CD4-positive, alpha-beta memory T cell (primary cell): ENCODE measurements at regions not wholly inside any gene's neighbourhood (a gene's known extent, or its start where the extent isn't known, plus 50 kb on each side); places are given as distances from the start of the nearest gene placed in this dataset.

Source experiments
- CTCF ChIA-PET: fragments of 350-600 bp; sonication (Branson Sonifier 250); formaldehyde crosslinking; loops from one replicate; lab custom pipeline; 2021; ENCODE audit warnings: inconsistent platforms; ENCODE audit not compliant: partially characterized antibody; lab: Charles Lee
- POLR2A ChIA-PET: fragments of 350-600 bp; sonication (Branson Sonifier 250); formaldehyde crosslinking; loops from one replicate; lab custom pipeline; 2021; ENCODE audit not compliant: partially characterized antibody; lab: Charles Lee
- DNase-seq, 5 donors: peaks; one replicate each; pipeline versions ENCODE4 v3.0.0 to v3.0.0-alpha.2; 2020 to 2022; ENCODE audit warnings: mixed read lengths in 1 of 5
- H3K27ac ChIP-seq: one replicate; pipeline ENCODE4 v1.7.0; 2013; ENCODE audit warnings: low read depth, low read length
- H3K27me3 ChIP-seq: 2 replicates; pipeline ENCODE4 v1.7.0; 2013; ENCODE audit warnings: mild to moderate bottlenecking, low read length, moderate library complexity; ENCODE audit not compliant: insufficient read depth
- H3K36me3 ChIP-seq: 2 replicates; pipeline ENCODE4 v1.7.0; 2013; ENCODE audit warnings: mild to moderate bottlenecking, low read length, moderate library complexity; ENCODE audit not compliant: insufficient read depth
- H3K4me1 ChIP-seq: 2 replicates; pipeline ENCODE4 v1.7.0; 2013; ENCODE audit warnings: mild to moderate bottlenecking, low read length, moderate library complexity; ENCODE audit not compliant: insufficient read depth
- H3K4me3 ChIP-seq, 2 donors: one replicate each; pipeline ENCODE4 v1.7.0; 2013; ENCODE audit warnings: low read length in 2 of 2, mild to moderate bottlenecking in 1 of 2
- H3K9me3 ChIP-seq, 2 donors: one replicate each; pipeline ENCODE4 v1.7.0; 2013; ENCODE audit warnings: low read length in 2 of 2, control low read depth in 1 of 2; ENCODE audit not compliant: control insufficient read depth in 1 of 2
- H3K27ac Mint-ChIP-seq, 7 donors: one replicate each; pipeline ENCODE4 v1.8.0; 2020 to 2021; ENCODE audit warnings: mixed read lengths in 7 of 7, mild to moderate bottlenecking in 6 of 7, inconsistent platforms in 3 of 7, moderate library complexity in 3 of 7
- H3K27me3 Mint-ChIP-seq, 2 donors: one replicate each; pipeline ENCODE4 v1.8.0; 2020 to 2021; ENCODE audit warnings: mixed read lengths in 2 of 2
- H3K36me3 Mint-ChIP-seq, 2 donors: one replicate each; pipeline ENCODE4 v1.8.0; 2020 to 2021; ENCODE audit warnings: mixed read lengths in 2 of 2, inconsistent platforms in 1 of 2, mild to moderate bottlenecking in 1 of 2
- H3K4me1 Mint-ChIP-seq, 4 donors: one replicate each; pipeline ENCODE4 v1.8.0; 2020 to 2021; ENCODE audit warnings: mixed read lengths in 4 of 4, mild to moderate bottlenecking in 1 of 4
- H3K4me3 Mint-ChIP-seq, 8 donors: one replicate each; pipeline ENCODE4 v1.8.0; 2020 to 2021; ENCODE audit warnings: mixed read lengths in 8 of 8, mild to moderate bottlenecking in 7 of 8, moderate library complexity in 6 of 8, inconsistent platforms in 3 of 8
- H3K9me3 Mint-ChIP-seq, 8 donors: one replicate each; pipeline ENCODE4 v1.8.0; 2020 to 2021; ENCODE audit warnings: mixed read lengths in 8 of 8, mild to moderate bottlenecking in 5 of 8, inconsistent platforms in 3 of 8, moderate library complexity in 1 of 8
- intact Hi-C: fragments of 100-400 bp; cut with micrococcal nuclease; formaldehyde crosslinking; loops from one replicate; pipeline ENCODE4 v1.15.1; 2023

- Mint-ChIP-seq H3K27ac (no peak overlapping the region), H3K4me3 (no peak overlapping the region), H3K9me3 (peaks cover 0 to 3% (median 0%) of the 10 kb centered on the region in 8 donors), H3K27me3 (peaks cover 7 to 13% of the 10 kb centered on the region in 2 donors), H3K4me1 (peaks cover under 1 to 2% (median 1%) of the 10 kb centered on the region in 4 donors), H3K36me3 (no peaks in the 10 kb centered on the region)
- ChIA-PET POLR2A (no interaction called here), CTCF (interaction anchor here (1.2 kb wide), 1 partner anchor 277 kb away, joined by 3 read pairs; no protein-coding TSS in a partner anchor)
- no peaks in the 10 kb centered on the region for H3K36me3 ChIP-seq
- no peak overlapping the region for H3K4me3 ChIP-seq
- intact Hi-C loops, result no loop called here
- no peak overlapping the region for H3K27ac ChIP-seq
- no peaks in the 10 kb centered on the region for H3K4me1 ChIP-seq
- DNase-seq, result no peak
- H3K27me3 ChIP-seq, result no peaks in the 10 kb centered on the region
- H3K9me3 ChIP-seq, result no peaks in the 10 kb centered on the region
These were observed 52.0 kb upstream of the TMPRSS2 start for GRCh38 chr21:41559658-41560631.

- Mint-ChIP-seq H3K4me3 (no peak overlapping the region), H3K27ac (no peak overlapping the region), H3K27me3 (peaks cover 7 to 13% of the 10 kb centered on the region in 2 donors), H3K4me1 (no peaks in the 10 kb centered on the region), H3K9me3 (peaks cover 0 to 3% (median 0%) of the 10 kb centered on the region in 8 donors), H3K36me3 (no peaks in the 10 kb centered on the region)
- POLR2A ChIA-PET, result no interaction called here
- no peaks in the 10 kb centered on the region for H3K9me3 ChIP-seq
- H3K27me3 ChIP-seq, result no peaks in the 10 kb centered on the region
- no peak overlapping the region for H3K27ac ChIP-seq
- no peak overlapping the region for H3K4me3 ChIP-seq
- CTCF ChIA-PET, result no interaction called here
- no peaks in the 10 kb centered on the region for H3K4me1 ChIP-seq
- H3K36me3 ChIP-seq, result no peaks in the 10 kb centered on the region
- DNase-seq, result no peak
- intact Hi-C loops, result no loop called here
These were observed 50.9 kb upstream of the TMPRSS2 start for GRCh38 chr21:41558842-41559241.

DNA sequence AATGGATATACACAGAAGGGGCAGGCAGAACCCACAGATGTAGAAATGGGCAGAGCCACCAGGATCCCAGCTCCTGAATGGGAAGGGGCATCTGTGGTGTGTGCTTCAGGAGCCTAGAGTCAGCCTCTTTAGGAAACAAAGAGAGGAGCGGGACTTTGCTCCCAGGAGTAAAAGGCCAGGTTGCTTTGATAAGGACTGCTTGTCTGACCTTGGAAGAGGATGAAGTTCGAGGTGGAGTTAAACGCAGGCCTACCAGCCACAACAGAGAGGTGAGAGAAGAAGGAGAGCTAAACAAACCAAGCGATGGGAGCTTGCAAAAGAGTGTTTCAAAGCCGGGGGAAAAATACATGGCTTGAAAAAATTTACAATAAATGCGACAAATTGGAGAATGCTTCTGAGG is 49.9 kb upstream of the TMPRSS2 start:
- ChIA-PET POLR2A (no interaction called here), CTCF (no interaction called here)
- peaks cover 7 to 13% of the 10 kb centered on the region in 2 donors for H3K27me3 Mint-ChIP-seq
- DNase-seq, result no peak
- no peak overlapping the region for H3K4me3 Mint-ChIP-seq
- Histone ChIP-seq H3K36me3 (no peaks in the 10 kb centered on the region), H3K27me3 (no peaks in the 10 kb centered on the region), H3K27ac (no peak overlapping the region), H3K9me3 (no peaks in the 10 kb centered on the region), H3K4me1 (no peaks in the 10 kb centered on the region), H3K4me3 (no peak overlapping the region)
- H3K9me3 Mint-ChIP-seq, result peaks cover 0 to 3% (median 0%) of the 10 kb centered on the region in 8 donors
- intact Hi-C loops, result no loop called here
- H3K36me3 Mint-ChIP-seq, result no peaks in the 10 kb centered on the region
- no peak overlapping the region for H3K27ac Mint-ChIP-seq
- H3K4me1 Mint-ChIP-seq, result no peaks in the 10 kb centered on the region
